SK-N-SH (cell line): ENCODE measurements at regions not wholly inside any gene's neighbourhood (a gene's known extent, or its start where the extent isn't known, plus 50 kb on each side); places are given as distances from the start of the nearest gene placed in this dataset.

ENCODE experiments used
- CTCF ChIA-PET: fragments of 300-600, 350-600 bp; formaldehyde crosslinking; extraction: SDS; loops from one replicate; lab custom pipeline; 2021; lab: Yijun Ruan, JAX
- POLR2A ChIA-PET: fragments of 350-600 bp; sonication (Branson Sonifier 250); formaldehyde crosslinking; extraction: SDS; loops from one replicate; lab custom pipeline; 2020; ENCODE audit warnings: antibody characterized with exemption, inconsistent platforms; lab: Yijun Ruan, JAX
- DNase-seq: peaks from one replicate; pipeline ENCODE4 v3.0.0; 2012
- H2AFZ ChIP-seq: fragments of 200-600 bp; sonication (generic); 2 replicates; pipeline ENCODE4 v1.8.1; 2016; ENCODE audit warnings: antibody characterized with exemption, mild to moderate bottlenecking, low read depth
- H3F3A ChIP-seq: fragments of 200-600 bp; sonication (generic); replicated peaks from 2 replicates; pipeline ENCODE3; 2016; ENCODE audit warnings: antibody characterized with exemption, mild to moderate bottlenecking; ENCODE audit not compliant: insufficient read depth
- H3K27ac ChIP-seq, 2 experiments: fragments of 200-500 bp in 1 of 2; fragments of 200-600 bp in 1 of 2; sonication (Bioruptor generic) in 1 of 2; sonication (generic), shearing (Covaris generic) in 1 of 2; 2 replicates each; pipeline versions ENCODE4 v1.5.1 to v1.6.1; 2014 to 2016; ENCODE audit warnings: low read depth in 2 of 2, inconsistent platforms in 1 of 2, low read length in 1 of 2, mild to moderate bottlenecking in 1 of 2, mixed read lengths in 1 of 2
- H3K27me3 ChIP-seq: fragments of 200-600 bp; sonication (generic), shearing (Covaris generic); 2 replicates; pipeline ENCODE4 v1.6.1; 2016; ENCODE audit warnings: mixed run types; ENCODE audit not compliant: insufficient read depth
- H3K36me3 ChIP-seq, 2 experiments: fragments of 200-500 bp in 1 of 2; fragments of 200-600 bp in 1 of 2; sonication (Bioruptor generic) in 1 of 2; sonication (generic) in 1 of 2; replicated peaks in 1 of 2; 2 replicates each; pipeline versions ENCODE3 to v1.5.1; 2014 to 2016; ENCODE audit warnings: low read length in 1 of 2, mild to moderate bottlenecking in 1 of 2; ENCODE audit not compliant: insufficient read depth in 2 of 2, control insufficient read depth in 1 of 2
- H3K4me1 ChIP-seq, 2 experiments: fragments of 200-500 bp in 1 of 2; fragments of 200-600 bp in 1 of 2; sonication (Bioruptor generic) in 1 of 2; sonication (generic), shearing (Covaris generic) in 1 of 2; 2 replicates each; pipeline versions ENCODE4 v1.5.1 to v1.6.1; 2014 to 2016; ENCODE audit warnings: low read depth in 1 of 2, low read length in 1 of 2, mixed run types in 1 of 2; ENCODE audit not compliant: insufficient read depth in 2 of 2, control insufficient read depth in 1 of 2
- H3K4me2 ChIP-seq: fragments of 200-600 bp; sonication (generic), shearing (Covaris generic); 2 replicates; pipeline ENCODE4 v1.6.1; 2017; ENCODE audit warnings: mixed run types
- H3K4me3 ChIP-seq, 2 experiments: fragments of 200-500 bp in 1 of 2; fragments of 200-600 bp in 1 of 2; sonication (Bioruptor generic) in 1 of 2; sonication (generic), shearing (Covaris generic) in 1 of 2; 2 replicates each; pipeline versions ENCODE4 v1.5.1 to v1.8.1; 2014 to 2016; ENCODE audit warnings: low read depth in 2 of 2, inconsistent platforms in 1 of 2, low read length in 1 of 2, mild to moderate bottlenecking in 1 of 2, mixed read lengths in 1 of 2, moderate library complexity in 1 of 2
- H3K79me2 ChIP-seq: fragments of 200-600 bp; sonication (generic); 2 replicates; pipeline ENCODE4 v1.8.1; 2017; ENCODE audit warnings: mild to moderate bottlenecking; ENCODE audit not compliant: insufficient read depth
- H3K9ac ChIP-seq: fragments of 200-600 bp; sonication (generic); 2 replicates; pipeline ENCODE4 v1.6.1; 2017; ENCODE audit warnings: mixed run types
- H3K9me2 ChIP-seq: fragments of 200-600 bp; sonication (generic); 2 replicates; pipeline ENCODE4 v1.6.1; 2017; ENCODE audit warnings: mixed run types
- H3K9me3 ChIP-seq: fragments of 200-600 bp; sonication (generic); 2 replicates; pipeline ENCODE4 v1.6.1; 2017; ENCODE audit warnings: mixed run types, mild to moderate bottlenecking, moderate library complexity
- H4K20me1 ChIP-seq: fragments of 200-600 bp; sonication (generic); 2 replicates; pipeline ENCODE4 v1.6.1; 2017; ENCODE audit warnings: mild to moderate bottlenecking, mixed run types; ENCODE audit not compliant: insufficient read depth
- CTCF ChIP-seq: fragments of 200-600 bp; sonication (generic); IDR thresholded peaks from 2 replicates; pipeline ENCODE4 v1.6.1; 2017; ENCODE audit warnings: antibody characterized with exemption, mild to moderate bottlenecking, moderate library complexity
- ELF1 ChIP-seq: IDR thresholded peaks from 2 replicates; pipeline ENCODE4 v1.4.0; 2012
- FOSL2 ChIP-seq: IDR thresholded peaks from 2 replicates; pipeline ENCODE4 v1.4.0; 2012; ENCODE audit warnings: low read depth, mild to moderate bottlenecking, moderate library complexity, borderline replicate concordance
- FOXJ3 ChIP-seq: sonication (generic); formaldehyde crosslinking; IDR thresholded peaks from 2 replicates; pipeline ENCODE4 v1.5.1; 2020; ENCODE audit warnings: mild to moderate bottlenecking, missing genetic modification reagents
- FOXM1 ChIP-seq: IDR thresholded peaks from 2 replicates; pipeline ENCODE4 v1.4.0; 2012; ENCODE audit warnings: low read depth, mild to moderate bottlenecking
- IRF3 ChIP-seq: fragments of 150-350 bp; IDR thresholded peaks from 2 replicates; pipeline ENCODE4 v1.6.1; 2016; ENCODE audit warnings: mild to moderate bottlenecking, low read depth, low read length
- NFIC ChIP-seq: IDR thresholded peaks from 2 replicates; pipeline ENCODE4 v1.4.0; 2012; ENCODE audit warnings: borderline replicate concordance
- POLR2AphosphoS5 ChIP-seq: IDR thresholded peaks from 2 replicates; pipeline ENCODE4 v1.6.1; 2012; ENCODE audit warnings: low read depth, low read length
- RAD21 ChIP-seq: IDR thresholded peaks from 2 replicates; pipeline ENCODE4 v1.6.1; 2012; ENCODE audit warnings: mild to moderate bottlenecking, low read length
- RCOR1 ChIP-seq: fragments of 150-350 bp; IDR thresholded peaks from 2 replicates; pipeline ENCODE4 v1.6.1; 2017; ENCODE audit warnings: antibody characterized with exemption, low read length
- REST ChIP-seq: IDR thresholded peaks from 2 replicates; pipeline ENCODE4 v1.6.1; 2012; ENCODE audit warnings: mild to moderate bottlenecking, low read depth, low read length, moderate library complexity
- RXRA ChIP-seq: IDR thresholded peaks from 2 replicates; pipeline ENCODE4 v1.4.0; 2012; ENCODE audit warnings: low read depth, mild to moderate bottlenecking, borderline replicate concordance
- SIN3A ChIP-seq: IDR thresholded peaks from 2 replicates; pipeline ENCODE4 v1.6.1; 2012; ENCODE audit warnings: low read depth, mild to moderate bottlenecking, low read length, moderate library complexity, borderline replicate concordance
- SMC3 ChIP-seq: IDR thresholded peaks from 2 replicates; pipeline ENCODE4 v1.6.1; 2012; ENCODE audit warnings: low read depth, low read length, improper control_type of control experiment
- TCF12 ChIP-seq: IDR thresholded peaks from 2 replicates; pipeline ENCODE4 v1.4.0; 2012
- USF2 ChIP-seq: fragments of 150-350 bp; IDR thresholded peaks from 2 replicates; pipeline ENCODE4 v1.6.1; 2017; ENCODE audit warnings: antibody characterized with exemption, low read length, low read depth, borderline replicate concordance
- ZBTB33 ChIP-seq: IDR thresholded peaks from 2 replicates; pipeline ENCODE4 v1.4.0; 2012; ENCODE audit warnings: low read depth, borderline replicate concordance
- WGBS: methylation state at CpG from one replicate; pipeline ENCODE4 v1.1.6; 2017; ENCODE audit warnings: low lambda C conversion rate; 5-methylcytosine and 5-hydroxymethylcytosine counted together

GRCh38 chr2:21519821-21520220 is 396.1 kb downstream of the TDRD15 start:
- Histone ChIP-seq H3K27ac (no peak overlapping the region), H3K9me3 (peaks cover 4% of the 10 kb centered on the region; the same call in 1 of the 2 replicates), H2AFZ (no peak overlapping the region), H3F3A (no peaks in the 10 kb centered on the region), H4K20me1 (no peaks in the 10 kb centered on the region), H3K4me3 (no peak overlapping the region), H3K4me2 (no peak overlapping the region), H3K79me2 (no peaks in the 10 kb centered on the region), H3K27me3 (no peaks in the 10 kb centered on the region), H3K9ac (no peak overlapping the region), H3K4me1 (no peaks in the 10 kb centered on the region), H3K36me3 (no peaks in the 10 kb centered on the region), H3K9me2 (no peaks in the 10 kb centered on the region)
- ChIA-PET CTCF (no interaction called here), POLR2A (no interaction called here)
- TF ChIP-seq SMC3 (no peak), CTCF (no peak), REST (no peak), RAD21 (no peak), FOXJ3 (CRISPR knock-in tag) (no peak), TCF12 (no peak), USF2 (no peak), ELF1 (no peak), ZBTB33 (no peak), RCOR1 (no peak), RXRA (no peak), NFIC (no peak), FOXM1 (no peak), SIN3A (no peak), POLR2AphosphoS5 (no peak), IRF3 (no peak), FOSL2 (no peak)
- whole genome bisulfite sequencing, result 10% methylated on average over 4 of the region's 4 CpGs
- no peak for DNase-seq
